Uterus (tissue), 3 donors: ENCODE measurements at regions not wholly inside any gene's neighbourhood (a gene's known extent, or its start where the extent isn't known, plus 50 kb on each side); places are given as distances from the start of the nearest gene placed in this dataset.

Source experiments
- DNase-seq, 2 donors: peaks; one replicate each; pipeline ENCODE4 v3.0.0-alpha.2; 2019 to 2020
- H3K27ac ChIP-seq, 2 donors: fragments of 200-600 bp; sonication (generic); 1 replicate in 1 of 2; 2 replicates in 1 of 2; pipeline ENCODE4 v1.5.1; 2016 to 2018
- H3K27me3 ChIP-seq, 2 donors: fragments of 200-600 bp; sonication (generic); one replicate each; pipeline ENCODE4 v1.5.1; 2018 to 2019; ENCODE audit warnings: control low read depth in 1 of 2
- H3K36me3 ChIP-seq, 2 donors: fragments of 200-600 bp; sonication (generic); one replicate each; pipeline ENCODE4 v1.5.1; 2019; ENCODE audit warnings: control low read depth in 1 of 2
- H3K4me1 ChIP-seq, 2 donors: fragments of 200-600 bp; sonication (generic); one replicate each; pipeline ENCODE4 v1.5.1; 2018 to 2019; ENCODE audit warnings: control low read depth in 1 of 2
- H3K4me3 ChIP-seq, 2 donors: fragments of 200-600 bp; sonication (generic); 1 replicate in 1 of 2; 2 replicates in 1 of 2; pipeline ENCODE4 v1.5.1; 2018 to 2019; ENCODE audit warnings: mild to moderate bottlenecking in 1 of 2
- H3K9me3 ChIP-seq, 2 donors: fragments of 200-600 bp; sonication (generic); one replicate each; pipeline ENCODE4 v1.5.1; 2019; ENCODE audit warnings: control low read depth in 1 of 2
- POLR2A ChIP-seq, 2 donors: fragments of 450-650 bp; IDR thresholded peaks; one replicate each; pipeline ENCODE4 v1.6.1; 2016; ENCODE audit warnings: antibody characterized with exemption in 2 of 2, mild to moderate bottlenecking in 1 of 2, moderate library complexity in 1 of 2
- intact Hi-C: fragments of 100-400 bp; cut with DNase I; formaldehyde crosslinking; loops from one replicate; pipeline ENCODE4 v1.15.1; 2023; ENCODE audit warnings: low total_unique reads
- TF ChIP-seq, protein P1 (sequence below), 4 experiments: fragments of 200-600 bp in 2 of 4; fragments of 450-650 bp in 2 of 4; sonication (generic) in 2 of 4; IDR thresholded peaks; one replicate each; pipeline ENCODE4 v1.5.1; 2016 to 2019; ENCODE audit warnings: antibody characterized with exemption in 4 of 4, mild to moderate bottlenecking in 2 of 4, moderate library complexity in 1 of 4
- donor health status: DM: yes; HTN: yes; CAD: no.

DNA sequence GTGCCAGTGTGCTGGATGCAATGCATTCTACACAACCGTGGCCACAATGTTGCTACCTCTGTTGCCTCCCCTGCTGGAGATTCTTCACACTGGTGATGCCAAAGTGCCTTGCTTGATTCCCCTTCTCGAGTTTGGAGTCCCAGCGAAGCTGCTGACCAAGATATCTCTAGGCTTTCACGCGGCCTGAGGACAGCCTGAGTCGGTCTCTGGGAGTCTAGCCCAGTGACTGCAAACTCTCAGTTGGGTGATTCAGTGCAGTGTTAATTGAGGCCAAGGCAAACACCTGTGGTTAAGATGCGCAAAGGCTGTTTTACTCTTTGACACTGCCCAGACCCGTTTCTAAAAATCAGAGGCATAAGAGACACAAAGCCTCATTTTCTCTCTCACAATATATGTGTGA is 434.4 kb downstream of the NR2F2 start:
- intact Hi-C loops: no loop called here
- no peaks in the 10 kb centered on the region for H3K27me3 ChIP-seq
- DNase-seq: no peak
- H3K9me3 ChIP-seq: no peaks in the 10 kb centered on the region
- no peak overlapping the region for H3K27ac ChIP-seq
- H3K4me1 ChIP-seq: no peaks in the 10 kb centered on the region
- H3K36me3 ChIP-seq: no peaks in the 10 kb centered on the region
- TF ChIP-seq, protein P1, sequence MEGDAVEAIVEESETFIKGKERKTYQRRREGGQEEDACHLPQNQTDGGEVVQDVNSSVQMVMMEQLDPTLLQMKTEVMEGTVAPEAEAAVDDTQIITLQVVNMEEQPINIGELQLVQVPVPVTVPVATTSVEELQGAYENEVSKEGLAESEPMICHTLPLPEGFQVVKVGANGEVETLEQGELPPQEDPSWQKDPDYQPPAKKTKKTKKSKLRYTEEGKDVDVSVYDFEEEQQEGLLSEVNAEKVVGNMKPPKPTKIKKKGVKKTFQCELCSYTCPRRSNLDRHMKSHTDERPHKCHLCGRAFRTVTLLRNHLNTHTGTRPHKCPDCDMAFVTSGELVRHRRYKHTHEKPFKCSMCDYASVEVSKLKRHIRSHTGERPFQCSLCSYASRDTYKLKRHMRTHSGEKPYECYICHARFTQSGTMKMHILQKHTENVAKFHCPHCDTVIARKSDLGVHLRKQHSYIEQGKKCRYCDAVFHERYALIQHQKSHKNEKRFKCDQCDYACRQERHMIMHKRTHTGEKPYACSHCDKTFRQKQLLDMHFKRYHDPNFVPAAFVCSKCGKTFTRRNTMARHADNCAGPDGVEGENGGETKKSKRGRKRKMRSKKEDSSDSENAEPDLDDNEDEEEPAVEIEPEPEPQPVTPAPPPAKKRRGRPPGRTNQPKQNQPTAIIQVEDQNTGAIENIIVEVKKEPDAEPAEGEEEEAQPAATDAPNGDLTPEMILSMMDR (IDR thresholded peaks at IDR 0.05): no peak
- TF ChIP-seq POLR2A (IDR thresholded peaks at IDR 0.05): no peak
- no peak overlapping the region for H3K4me3 ChIP-seq

GRCh38 chr15:96766366-96766765 is 435.9 kb downstream of the NR2F2 start:
- H3K36me3 ChIP-seq: no peaks in the 10 kb centered on the region
- H3K9me3 ChIP-seq: no peaks in the 10 kb centered on the region
- H3K4me3 ChIP-seq: no peak overlapping the region
- TF ChIP-seq, protein P1 (IDR thresholded peaks at IDR 0.05): no peak
- TF ChIP-seq POLR2A (IDR thresholded peaks at IDR 0.05): no peak
- intact Hi-C loops: no loop called here
- no peak overlapping the region for H3K27ac ChIP-seq
- H3K27me3 ChIP-seq: no peaks in the 10 kb centered on the region
- no peak for DNase-seq
- no peaks in the 10 kb centered on the region for H3K4me1 ChIP-seq

- DNase-seq: no peak
- intact Hi-C loops: no loop called here
- Histone ChIP-seq H3K9me3 (no peaks in the 10 kb centered on the region), H3K4me1 (no peaks in the 10 kb centered on the region), H3K27me3 (no peaks in the 10 kb centered on the region), H3K4me3 (no peak overlapping the region), H3K27ac (no peak overlapping the region), H3K36me3 (no peaks in the 10 kb centered on the region)
- TF ChIP-seq, protein P1 (IDR thresholded peaks at IDR 0.05): no peak
- no peak for TF ChIP-seq POLR2A (IDR thresholded peaks at IDR 0.05)
These were observed 437.4 kb downstream of the NR2F2 start for GRCh38 chr15:96767703-96768434.

DNA sequence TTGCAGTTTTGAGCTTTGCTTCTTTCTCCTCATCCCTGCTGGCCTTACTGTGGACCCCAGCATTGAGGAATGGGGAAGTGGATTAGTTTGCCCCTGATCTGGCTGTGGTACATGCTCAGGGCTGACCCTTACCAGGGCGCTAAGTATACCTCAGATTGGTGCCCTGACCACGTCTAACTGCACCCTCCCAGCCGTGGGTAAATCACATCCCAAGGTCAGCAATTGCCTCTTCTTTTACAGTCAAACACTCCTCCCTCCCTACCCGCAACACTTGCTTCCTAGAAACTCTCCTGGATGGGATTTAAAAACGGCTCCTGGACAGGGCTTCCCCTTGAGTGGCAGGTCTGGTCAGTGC is 437.9 kb downstream of the NR2F2 start:
- Histone ChIP-seq H3K9me3 (no peaks in the 10 kb centered on the region), H3K4me1 (no peaks in the 10 kb centered on the region), H3K36me3 (no peaks in the 10 kb centered on the region), H3K27ac (no peak overlapping the region), H3K27me3 (no peaks in the 10 kb centered on the region), H3K4me3 (no peak overlapping the region)
- DNase-seq: no peak
- TF ChIP-seq, protein P1 (IDR thresholded peaks at IDR 0.05): no peak
- no peak for TF ChIP-seq POLR2A (IDR thresholded peaks at IDR 0.05)
- intact Hi-C loops: no loop called here

GRCh38 chr15:96771035-96771434 is 440.5 kb downstream of the NR2F2 start:
- Histone ChIP-seq H3K4me1 (no peaks in the 10 kb centered on the region), H3K9me3 (no peaks in the 10 kb centered on the region), H3K27me3 (no peaks in the 10 kb centered on the region), H3K27ac (no peak overlapping the region), H3K36me3 (no peaks in the 10 kb centered on the region), H3K4me3 (no peak overlapping the region)
- DNase-seq: no peak
- intact Hi-C loops: no loop called here
- no peak for TF ChIP-seq POLR2A (IDR thresholded peaks at IDR 0.05)
- TF ChIP-seq, protein P1 (IDR thresholded peaks at IDR 0.05): no peak
